Karpas-422 (cell line): ENCODE measurements at regions not wholly inside any gene's neighbourhood (a gene's known extent, or its start where the extent isn't known, plus 50 kb on each side); places are given as distances from the start of the nearest gene placed in this dataset.

ENCODE experiments used
- DNase-seq: peaks from one replicate; pipeline ENCODE4 v3.0.0-alpha.2; 2015
- H2AFZ ChIP-seq: fragments of 200-600 bp; sonication (generic); 2 replicates; pipeline ENCODE4 v1.6.1; 2014; ENCODE audit warnings: antibody characterized with exemption, low read length, mixed read lengths
- H3K27ac ChIP-seq: fragments of 200-600 bp; sonication (generic); 2 replicates; pipeline ENCODE4 v1.5.1; 2014; ENCODE audit warnings: mild to moderate bottlenecking, low read length, moderate library complexity
- H3K27me3 ChIP-seq: fragments of 200-600 bp; sonication (generic); 2 replicates; pipeline ENCODE4 v1.6.1; 2014; ENCODE audit warnings: low read length, mixed read lengths
- H3K36me3 ChIP-seq: fragments of 200-600 bp; sonication (generic); 2 replicates; pipeline ENCODE4 v1.6.1; 2014; ENCODE audit warnings: low read length, mixed read lengths; ENCODE audit not compliant: insufficient read depth
- H3K4me1 ChIP-seq: fragments of 200-600 bp; sonication (generic); 2 replicates; pipeline ENCODE4 v1.6.1; 2014; ENCODE audit warnings: mild to moderate bottlenecking, low read length, mixed read lengths
- H3K4me2 ChIP-seq: fragments of 200-600 bp; sonication (generic); 2 replicates; pipeline ENCODE4 v1.6.1; 2014; ENCODE audit warnings: low read length, low read depth, mild to moderate bottlenecking; ENCODE audit not compliant: poor library complexity, severe bottlenecking
- H3K4me3 ChIP-seq: fragments of 200-600 bp; sonication (generic); 2 replicates; pipeline ENCODE4 v1.5.1; 2014; ENCODE audit warnings: mild to moderate bottlenecking, antibody characterized with exemption, low read length, mixed read lengths
- H3K79me2 ChIP-seq: fragments of 200-600 bp; sonication (generic); 2 replicates; pipeline ENCODE4 v1.6.1; 2014; ENCODE audit warnings: mild to moderate bottlenecking, low read length, mixed read lengths
- H3K9ac ChIP-seq: fragments of 200-600 bp; sonication (generic); 2 replicates; pipeline ENCODE4 v1.6.0; 2014; ENCODE audit warnings: low read length
- H3K9me2 ChIP-seq: fragments of 200-600 bp; sonication (generic), shearing (Covaris generic); replicated peaks from 2 replicates; pipeline ENCODE4 v1.6.0; 2014; ENCODE audit warnings: mild to moderate bottlenecking, low read length, moderate library complexity; ENCODE audit not compliant: insufficient read depth
- H3K9me3 ChIP-seq: fragments of 300-700, 200-600 bp; sonication (generic); 2 replicates; pipeline ENCODE4 v1.6.1; 2014; ENCODE audit warnings: low read length, mixed read lengths
- H4K20me1 ChIP-seq: fragments of 200-600 bp; sonication (generic); 2 replicates; pipeline ENCODE4 v1.6.1; 2014; ENCODE audit warnings: mild to moderate bottlenecking, antibody characterized with exemption, low read length, low read depth; ENCODE audit not compliant: insufficient read depth

DNA sequence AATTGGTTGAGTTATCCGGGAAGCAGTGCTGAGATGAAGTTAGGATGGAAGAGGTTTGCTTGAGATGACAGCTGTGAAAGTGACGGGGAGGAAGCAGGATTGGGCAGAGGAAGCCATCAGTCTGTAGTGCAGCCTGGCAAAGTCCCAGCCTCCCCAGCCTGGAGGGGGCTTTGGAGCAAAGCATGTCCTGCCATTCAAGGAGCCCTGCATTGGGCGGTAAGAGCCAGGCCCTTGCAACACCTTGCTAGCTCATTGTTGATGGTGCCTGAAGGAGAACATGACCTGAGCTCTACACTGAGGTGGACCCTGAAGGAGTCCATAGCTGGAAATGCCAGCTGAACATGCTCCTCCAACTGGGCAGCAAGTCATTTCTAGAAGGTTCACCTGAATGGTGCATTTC, 228.9 kb downstream of the ACKR3 start:
- H3K9me2 ChIP-seq, result no peaks in the 10 kb centered on the region
- no peaks in the 10 kb centered on the region for H3K9me3 ChIP-seq
- no peak overlapping the region for H3K4me3 ChIP-seq
- H3K4me1 ChIP-seq, result no peaks in the 10 kb centered on the region
- no peaks in the 10 kb centered on the region for H3K27me3 ChIP-seq
- H4K20me1 ChIP-seq, result no peaks in the 10 kb centered on the region
- H3K9ac ChIP-seq, result no peak overlapping the region
- H3K27ac ChIP-seq, result no peak overlapping the region
- DNase-seq, result no peak
- no peak overlapping the region for H3K4me2 ChIP-seq
- H3K79me2 ChIP-seq, result no peaks in the 10 kb centered on the region
- H3K36me3 ChIP-seq, result no peaks in the 10 kb centered on the region
- H2AFZ ChIP-seq, result no peak overlapping the region

DNA sequence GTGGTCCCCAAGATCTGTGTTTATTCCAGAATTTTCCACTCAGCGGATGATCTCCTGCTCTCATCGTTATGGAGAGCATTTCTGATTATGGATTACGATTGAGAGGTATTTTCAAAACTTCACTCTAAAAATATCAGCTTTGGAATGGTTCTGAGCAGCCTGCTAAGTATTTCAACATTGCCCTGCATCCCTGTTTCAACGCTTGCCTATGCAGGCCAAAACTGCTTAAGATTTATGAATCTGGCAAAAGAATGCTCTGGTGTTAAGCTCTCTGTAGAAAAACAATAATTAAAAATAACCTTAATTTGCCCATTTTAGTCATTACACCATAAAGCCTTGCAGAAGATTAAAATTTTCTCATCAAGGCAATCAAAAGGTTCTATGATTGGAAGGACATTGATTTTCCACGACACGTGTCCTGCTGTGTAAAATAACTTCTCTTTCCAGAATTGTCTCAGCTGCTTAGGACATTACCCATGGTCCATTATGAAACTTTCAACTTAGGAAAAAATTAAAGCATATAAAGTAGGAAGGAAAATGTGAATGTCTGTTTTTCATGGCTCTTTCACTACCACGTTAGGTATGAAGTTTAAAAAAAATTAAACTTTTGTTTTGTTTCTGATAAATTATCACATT, 229.9 kb downstream of the ACKR3 start:
- H3K9me3 ChIP-seq, result no peaks in the 10 kb centered on the region
- H4K20me1 ChIP-seq, result no peaks in the 10 kb centered on the region
- no peak for DNase-seq
- H2AFZ ChIP-seq, result no peak overlapping the region
- H3K79me2 ChIP-seq, result no peaks in the 10 kb centered on the region
- no peaks in the 10 kb centered on the region for H3K4me1 ChIP-seq
- no peak overlapping the region for H3K4me2 ChIP-seq
- no peaks in the 10 kb centered on the region for H3K36me3 ChIP-seq
- H3K27ac ChIP-seq, result no peak overlapping the region
- no peak overlapping the region for H3K4me3 ChIP-seq
- no peaks in the 10 kb centered on the region for H3K9me2 ChIP-seq
- no peaks in the 10 kb centered on the region for H3K27me3 ChIP-seq
- H3K9ac ChIP-seq, result no peak overlapping the region

DNA sequence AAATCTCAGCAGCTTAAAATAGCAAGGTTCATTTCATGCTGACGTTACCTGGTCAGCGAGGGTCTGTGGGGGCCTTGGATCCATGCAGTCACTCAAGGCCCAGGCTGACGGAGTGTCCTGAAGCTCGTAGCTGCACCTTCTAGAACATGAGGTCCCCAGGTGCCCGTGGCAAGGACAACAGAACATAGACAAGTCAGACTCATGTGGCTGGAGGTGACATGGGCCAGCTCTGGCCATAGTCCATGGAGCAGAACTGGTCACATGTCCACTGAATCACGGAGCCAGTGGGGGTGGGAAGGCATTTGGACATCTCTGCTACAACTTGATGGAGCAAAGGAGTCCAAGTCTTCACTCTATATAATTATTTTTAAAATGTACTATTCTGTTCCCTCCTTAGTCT, 233.2 kb downstream of the ACKR3 start:
- no peak overlapping the region for H3K27ac ChIP-seq
- H3K9me3 ChIP-seq, result no peaks in the 10 kb centered on the region
- no peak overlapping the region for H3K4me2 ChIP-seq
- no peaks in the 10 kb centered on the region for H3K4me1 ChIP-seq
- H3K9me2 ChIP-seq, result no peaks in the 10 kb centered on the region
- H2AFZ ChIP-seq, result no peak overlapping the region
- no peaks in the 10 kb centered on the region for H3K27me3 ChIP-seq
- H4K20me1 ChIP-seq, result no peaks in the 10 kb centered on the region
- H3K9ac ChIP-seq, result no peak overlapping the region
- H3K36me3 ChIP-seq, result no peaks in the 10 kb centered on the region
- no peaks in the 10 kb centered on the region for H3K79me2 ChIP-seq
- H3K4me3 ChIP-seq, result no peak overlapping the region
- DNase-seq, result no peak

DNA sequence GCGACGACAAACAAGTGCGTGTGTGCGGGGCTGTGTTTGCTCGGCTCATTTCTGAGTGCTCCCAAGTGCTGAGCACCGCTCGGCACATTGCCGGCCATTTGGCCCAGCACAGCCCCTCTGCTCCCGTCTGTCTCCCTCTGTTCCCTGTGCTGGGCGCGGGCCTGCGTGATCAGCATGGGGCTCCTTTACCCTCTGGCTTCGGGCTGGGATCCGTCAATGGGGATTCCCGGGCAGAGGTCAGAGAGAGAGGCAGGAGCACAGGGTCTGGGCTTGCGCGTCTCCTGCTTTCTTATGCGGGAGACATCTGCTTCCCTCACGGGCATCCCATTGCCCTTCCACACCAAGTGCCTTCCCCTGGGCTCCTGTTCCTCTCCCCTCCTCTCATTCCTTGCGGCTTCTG, 234.0 kb downstream of the ACKR3 start:
- no peaks in the 10 kb centered on the region for H3K79me2 ChIP-seq
- H3K27me3 ChIP-seq, result no peaks in the 10 kb centered on the region
- no peak overlapping the region for H3K27ac ChIP-seq
- H3K36me3 ChIP-seq, result no peaks in the 10 kb centered on the region
- no peak overlapping the region for H2AFZ ChIP-seq
- DNase-seq, result no peak
- H3K4me1 ChIP-seq, result no peaks in the 10 kb centered on the region
- no peaks in the 10 kb centered on the region for H3K9me2 ChIP-seq
- no peak overlapping the region for H3K9ac ChIP-seq
- H4K20me1 ChIP-seq, result no peaks in the 10 kb centered on the region
- H3K9me3 ChIP-seq, result no peaks in the 10 kb centered on the region
- no peak overlapping the region for H3K4me2 ChIP-seq
- no peak overlapping the region for H3K4me3 ChIP-seq

DNA sequence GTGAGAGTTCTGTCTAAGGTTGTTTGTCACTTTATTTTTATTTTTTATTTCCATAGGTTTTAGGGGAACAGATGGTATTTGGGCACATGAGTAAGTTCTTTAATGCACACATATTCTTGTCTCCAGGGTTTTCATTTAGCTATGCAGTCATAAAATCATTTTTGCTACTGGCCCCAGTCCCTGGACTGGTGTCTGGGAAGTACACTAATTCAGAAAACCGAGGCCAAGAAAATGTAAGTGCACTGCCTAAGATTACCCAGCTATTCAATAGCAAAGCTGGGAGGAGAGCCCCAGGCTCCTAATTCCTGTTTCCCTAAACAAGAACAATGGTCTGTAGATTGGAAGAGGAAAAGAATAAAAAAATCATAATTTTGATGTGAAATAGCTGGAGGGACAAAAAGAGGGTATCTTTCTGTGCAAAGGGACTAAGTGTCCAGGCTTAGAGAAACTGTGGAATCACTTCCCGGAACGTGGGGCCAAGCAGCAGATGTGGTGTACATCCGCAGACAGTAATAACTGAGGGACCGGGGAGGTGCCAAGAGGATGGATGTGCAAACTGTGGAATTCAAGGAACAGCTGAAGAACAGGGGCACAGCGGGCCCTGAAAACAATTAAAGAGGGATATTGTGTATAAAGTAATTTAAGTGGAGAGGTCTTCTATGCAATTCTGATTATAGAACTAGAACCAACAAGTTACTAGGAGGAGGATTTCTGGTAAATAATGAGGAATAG, 236.3 kb downstream of the ACKR3 start:
- no peaks in the 10 kb centered on the region for H3K27me3 ChIP-seq
- no peaks in the 10 kb centered on the region for H3K9me3 ChIP-seq
- H3K4me2 ChIP-seq, result no peak overlapping the region
- no peaks in the 10 kb centered on the region for H3K4me1 ChIP-seq
- DNase-seq, result no peak
- no peak overlapping the region for H3K9ac ChIP-seq
- no peaks in the 10 kb centered on the region for H3K36me3 ChIP-seq
- no peak overlapping the region for H3K4me3 ChIP-seq
- H3K9me2 ChIP-seq, result no peaks in the 10 kb centered on the region
- H3K79me2 ChIP-seq, result no peaks in the 10 kb centered on the region
- H3K27ac ChIP-seq, result no peak overlapping the region
- H2AFZ ChIP-seq, result no peak overlapping the region
- no peaks in the 10 kb centered on the region for H4K20me1 ChIP-seq

DNA sequence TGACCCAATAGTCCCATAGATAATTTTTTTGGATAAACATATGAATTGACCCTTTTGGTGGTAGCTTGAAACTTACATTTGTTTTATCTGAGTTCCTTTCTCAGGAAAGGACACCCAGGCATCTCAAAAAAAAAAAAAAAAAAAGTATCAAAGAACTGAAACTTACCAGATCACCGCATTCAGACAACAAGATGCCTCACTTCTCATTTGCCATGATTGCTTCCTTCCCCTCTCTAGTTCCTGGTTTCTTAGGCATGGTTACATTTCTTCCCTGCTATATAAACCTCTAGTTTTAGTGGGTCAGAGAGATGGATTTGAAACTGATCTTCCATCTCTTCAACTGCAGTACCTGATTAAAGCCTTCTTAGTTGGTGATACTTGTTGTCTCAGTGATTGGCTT, 240.1 kb downstream of the ACKR3 start:
- Histone ChIP-seq H3K4me2 (no peak overlapping the region), H3K9ac (no peak overlapping the region), H3K27me3 (no peaks in the 10 kb centered on the region), H3K9me3 (no peaks in the 10 kb centered on the region), H3K4me3 (no peak overlapping the region), H3K4me1 (no peaks in the 10 kb centered on the region), H3K36me3 (no peaks in the 10 kb centered on the region), H3K79me2 (no peaks in the 10 kb centered on the region), H4K20me1 (no peaks in the 10 kb centered on the region), H3K9me2 (no peaks in the 10 kb centered on the region), H2AFZ (no peak overlapping the region), H3K27ac (no peak overlapping the region)
- no peak for DNase-seq

DNA sequence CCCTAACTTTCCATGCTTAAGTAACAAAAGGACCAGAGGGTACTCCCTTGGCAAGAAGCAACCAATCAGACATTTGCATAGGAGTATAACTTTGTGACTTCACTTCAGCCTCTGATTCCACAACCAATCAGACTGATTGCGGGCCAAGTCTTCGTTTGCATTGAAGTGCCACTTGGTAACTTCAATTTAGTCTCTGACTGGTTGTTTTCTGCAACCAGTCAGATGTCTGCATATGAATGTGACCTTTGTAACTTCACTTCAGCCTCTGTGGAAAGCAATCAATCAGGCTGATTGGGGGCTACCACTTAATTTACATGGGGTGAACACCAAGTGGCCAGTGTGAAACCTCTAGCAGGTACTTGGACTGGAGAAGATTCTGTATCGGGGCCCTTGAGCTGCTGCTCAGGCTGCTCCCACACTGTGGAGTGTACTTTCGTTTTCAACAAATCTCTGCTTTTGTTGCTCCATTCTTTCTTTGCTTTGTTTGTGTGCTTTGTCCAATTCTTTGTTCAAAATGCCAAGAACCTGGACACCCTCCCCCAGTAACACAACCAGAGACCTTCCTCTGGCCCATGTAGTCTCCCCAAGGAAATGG, 241.5 kb downstream of the ACKR3 start:
- Histone ChIP-seq H3K79me2 (no peaks in the 10 kb centered on the region), H3K4me2 (no peak overlapping the region), H3K27ac (no peak overlapping the region), H4K20me1 (no peaks in the 10 kb centered on the region), H3K9me2 (no peaks in the 10 kb centered on the region), H3K27me3 (no peaks in the 10 kb centered on the region), H3K9me3 (no peaks in the 10 kb centered on the region), H3K9ac (no peak overlapping the region), H3K36me3 (no peaks in the 10 kb centered on the region), H2AFZ (no peak overlapping the region), H3K4me3 (no peak overlapping the region), H3K4me1 (no peaks in the 10 kb centered on the region)
- DNase-seq, result no peak

DNA sequence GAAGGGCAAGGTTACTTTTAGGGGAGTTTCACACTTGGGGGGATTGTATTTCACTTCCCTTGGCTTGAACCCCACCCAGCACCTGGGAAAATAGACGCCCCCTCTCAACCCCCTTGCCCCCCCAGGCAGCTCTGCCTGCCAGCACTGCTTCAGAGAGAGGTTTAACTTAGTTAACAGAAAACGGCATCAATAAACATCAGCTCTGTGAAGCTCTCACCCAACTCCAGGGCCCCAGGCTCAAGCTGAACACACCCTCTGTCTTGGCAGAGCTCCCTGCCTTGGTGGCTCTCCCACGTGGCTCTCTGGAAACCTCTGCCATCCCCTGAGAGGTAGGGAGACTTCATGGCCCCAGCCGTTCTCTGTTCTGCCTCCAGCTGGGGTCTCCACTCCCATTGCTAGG, 244.1 kb downstream of the ACKR3 start:
- no peaks in the 10 kb centered on the region for H3K9me3 ChIP-seq
- H3K79me2 ChIP-seq, result no peaks in the 10 kb centered on the region
- H2AFZ ChIP-seq, result no peak overlapping the region
- no peak overlapping the region for H3K9ac ChIP-seq
- no peaks in the 10 kb centered on the region for H3K4me1 ChIP-seq
- no peak overlapping the region for H3K4me3 ChIP-seq
- H3K4me2 ChIP-seq, result no peak overlapping the region
- no peak overlapping the region for H3K27ac ChIP-seq
- no peaks in the 10 kb centered on the region for H3K9me2 ChIP-seq
- no peaks in the 10 kb centered on the region for H3K36me3 ChIP-seq
- no peaks in the 10 kb centered on the region for H3K27me3 ChIP-seq
- DNase-seq, result no peak
- no peaks in the 10 kb centered on the region for H4K20me1 ChIP-seq
